ENCODE measurements at regions not wholly inside any gene's neighbourhood (a gene's known extent, or its start where the extent isn't known, plus 50 kb on each side); places are given as distances from the start of the nearest gene placed in this dataset.

GRCh38 chr10:78852466-78853240, 216.1 kb upstream of the ZMIZ1 start:
- peak; percentile 35 for DNase-seq

GRCh38 chr10:78853864-78854263, 214.9 kb upstream of the ZMIZ1 start:
- no peak for DNase-seq

GRCh38 chr10:78856421-78856820, 212.3 kb upstream of the ZMIZ1 start:
- no peak for DNase-seq

- no peak for DNase-seq
These were observed 211.6 kb upstream of the ZMIZ1 start for GRCh38 chr10:78857193-78857592.

- DNase-seq = no peak
These were observed 209.5 kb upstream of the ZMIZ1 start for GRCh38 chr10:78859266-78859665.

- no peak for DNase-seq
These were observed 209.0 kb upstream of the ZMIZ1 start for GRCh38 chr10:78859769-78860168.

GRCh38 chr10:78860260-78860914, 208.4 kb upstream of the ZMIZ1 start:
- no peak for DNase-seq

- no peak for DNase-seq
These were observed 207.0 kb upstream of the ZMIZ1 start for GRCh38 chr10:78861529-78862327.

GRCh38 chr10:78862328-78862640, 206.5 kb upstream of the ZMIZ1 start:
- no peak for DNase-seq

- no peak for DNase-seq
These were observed 205.4 kb upstream of the ZMIZ1 start for GRCh38 chr10:78863140-78863905.

GRCh38 chr10:78863906-78864239, 204.9 kb upstream of the ZMIZ1 start:
- DNase-seq = no peak

GRCh38 chr10:78864761-78865537, 203.8 kb upstream of the ZMIZ1 start:
- no peak for DNase-seq

GRCh38 chr10:78865538-78865875, 203.3 kb upstream of the ZMIZ1 start:
- DNase-seq = no peak

GRCh38 chr10:78865931-78866717, 202.6 kb upstream of the ZMIZ1 start:
- no peak for DNase-seq

GRCh38 chr10:78866731-78867554, 201.8 kb upstream of the ZMIZ1 start:
- no peak for DNase-seq

- DNase-seq = no peak
These were observed 201.2 kb upstream of the ZMIZ1 start for GRCh38 chr10:78867555-78867939.

GRCh38 chr10:78868048-78868447, 200.7 kb upstream of the ZMIZ1 start:
- no peak for DNase-seq

GRCh38 chr10:78868456-78868855, 200.3 kb upstream of the ZMIZ1 start:
- DNase-seq = no peak

GRCh38 chr10:78868861-78869260, 199.9 kb upstream of the ZMIZ1 start:
- no peak for DNase-seq

GRCh38 chr10:78869508-78870454, 199.0 kb upstream of the ZMIZ1 start:
- DNase-seq = no peak

Measured in hematopoietic multipotent progenitor cell treated with erythropoietin and hydrocortisone succinate and interleukin-3 and kit ligand, for 6 days (in vitro differentiated cells).